HCT116 (cell line): ENCODE measurements at regions not wholly inside any gene's neighbourhood (a gene's known extent, or its start where the extent isn't known, plus 50 kb on each side); places are given as distances from the start of the nearest gene placed in this dataset.

Source experiments
- ATAC-seq: fragments of 200-7000 bp; cut with Tn5 transposase; 2 replicates; pipeline ENCODE4 v1.9.1; 2020; ENCODE audit warnings: mild to moderate bottlenecking, moderate library complexity
- BruUV-seq: library from RNA; stranded (reverse); fragments of 400-500 nt; replicated peaks from 2 replicates; lab custom pipeline; 2021; lab: Mats Ljungman, UMichigan
- CTCF ChIA-PET: fragments of 300-600 bp; sonication (Branson Sonifier 250); formaldehyde crosslinking; loops from one replicate; lab custom pipeline; 2021; ENCODE audit warnings: antibody characterized with exemption; lab: Charles Lee
- POLR2A ChIA-PET: fragments of 300-600, 350-600 bp; sonication (Branson Sonifier 250); formaldehyde crosslinking; loops from one replicate; lab custom pipeline; 2021; ENCODE audit warnings: antibody characterized with exemption; lab: Charles Lee
- RAD21 ChIA-PET, 2 experiments: fragments of 300-600 bp; sonication (Branson Sonifier 250); formaldehyde crosslinking; loops; one replicate each; lab custom pipeline; 2023; ENCODE audit warnings: low total read pairs in 2 of 2; ENCODE audit not compliant: uncharacterized antibody in 2 of 2, unreplicated experiment in 2 of 2, low non-redundant PET in 1 of 2; lab: Charles Lee
- DNase-seq: peaks from one replicate; pipeline ENCODE4 v3.0.0-alpha.2; 2010; ENCODE audit warnings: low read depth, low spot score
- H2AFZ ChIP-seq: fragments of 200-600 bp; shearing (Covaris generic), sonication (generic); 2 replicates; pipeline ENCODE4 v1.6.1; 2017; ENCODE audit warnings: low read depth, mixed run types, mixed read lengths, antibody characterized with exemption, low read length; ENCODE audit not compliant: poor library complexity, severe bottlenecking
- H3K27ac ChIP-seq: 2 replicates; pipeline ENCODE4 v1.5.1; 2012; ENCODE audit warnings: low read depth, low read length
- H3K27me3 ChIP-seq: fragments of 200-600 bp; sonication (generic); 2 replicates; pipeline ENCODE4 v1.6.1; 2016; ENCODE audit warnings: mixed run types, low read length, mixed read lengths; ENCODE audit not compliant: insufficient read depth
- H3K36me3 ChIP-seq, 2 experiments: fragments of 200-500 bp in 1 of 2; fragments of 200-600 bp in 1 of 2; sonication (Bioruptor generic) in 1 of 2; sonication (generic) in 1 of 2; 2 replicates each; pipeline versions ENCODE4 v1.5.1 to v1.6.1; 2014 to 2016; ENCODE audit warnings: low read length in 2 of 2, inconsistent platforms in 1 of 2, mixed read lengths in 1 of 2, mixed run types in 1 of 2; ENCODE audit not compliant: insufficient read depth in 2 of 2, control insufficient read depth in 1 of 2
- H3K4me1 ChIP-seq, 2 experiments: fragments of 200-600 bp in 1 of 2; sonication (generic) in 1 of 2; 2 replicates each; pipeline versions ENCODE4 v1.5.1 to v1.6.1; 2012 to 2017; ENCODE audit warnings: low read length in 2 of 2, inconsistent platforms in 1 of 2, mild to moderate bottlenecking in 1 of 2, mixed read lengths in 1 of 2, mixed run types in 1 of 2, moderate library complexity in 1 of 2; ENCODE audit not compliant: insufficient read depth in 2 of 2, control insufficient read depth in 1 of 2
- H3K4me2 ChIP-seq: fragments of 200-600 bp; sonication (generic); 2 replicates; pipeline ENCODE4 v1.6.1; 2017; ENCODE audit warnings: mixed run types, low read length, mixed read lengths
- H3K4me3 ChIP-seq, 2 experiments: fragments of 200-600 bp in 1 of 2; sonication (generic) in 1 of 2; replicated peaks in 1 of 2; 2 replicates each; pipeline ENCODE4 v1.5.1; 2011 to 2016; ENCODE audit warnings: low read length in 2 of 2, control low read depth in 1 of 2, low read depth in 1 of 2, mild to moderate bottlenecking in 1 of 2, mixed read lengths in 1 of 2, mixed run types in 1 of 2
- H3K79me2 ChIP-seq: fragments of 200-600 bp; sonication (generic); 2 replicates; pipeline ENCODE4 v1.6.1; 2017; ENCODE audit warnings: mild to moderate bottlenecking, mixed run types, low read length, moderate library complexity, mixed read lengths; ENCODE audit not compliant: insufficient read depth
- H3K9ac ChIP-seq: fragments of 200-600 bp; sonication (generic); 2 replicates; pipeline ENCODE4 v1.6.1; 2016; ENCODE audit warnings: low read length, mixed read lengths
- H3K9me2 ChIP-seq: fragments of 200-600 bp; sonication (generic), shearing (Covaris generic); 2 replicates; pipeline ENCODE4 v1.6.1; 2017; ENCODE audit warnings: mixed run types, mild to moderate bottlenecking, moderate library complexity; ENCODE audit not compliant: insufficient read depth
- H3K9me3 ChIP-seq, 2 experiments: fragments of 200-500 bp in 1 of 2; fragments of 200-600 bp in 1 of 2; sonication (Bioruptor generic) in 1 of 2; sonication (generic) in 1 of 2; 2 replicates each; pipeline ENCODE4 v1.6.1; 2014 to 2017; ENCODE audit warnings: low read length in 2 of 2, mixed read lengths in 2 of 2, inconsistent platforms in 1 of 2, low read depth in 1 of 2, mild to moderate bottlenecking in 1 of 2, mixed run types in 1 of 2, moderate library complexity in 1 of 2; ENCODE audit not compliant: control insufficient read depth in 1 of 2, insufficient read depth in 1 of 2
- H4K20me1 ChIP-seq: fragments of 200-600 bp; sonication (generic), shearing (Covaris generic); 2 replicates; pipeline ENCODE4 v1.6.1; 2017; ENCODE audit warnings: mixed run types, mild to moderate bottlenecking, moderate library complexity; ENCODE audit not compliant: insufficient read depth
- CTCF ChIP-seq, 3 experiments: fragments of 200-600 bp in 1 of 3; sonication (generic) in 1 of 3; IDR thresholded peaks in 2 of 3; conservative IDR thresholded peaks in 1 of 3; 2 replicates each; pipeline ENCODE4 v1.5.1; 2012 to 2017; ENCODE audit warnings: low read depth in 2 of 3, low read length in 2 of 3, antibody characterized with exemption in 1 of 3, borderline replicate concordance in 1 of 3, control low read depth in 1 of 3, mild to moderate bottlenecking in 1 of 3, mixed read lengths in 1 of 3, mixed run types in 1 of 3, moderate library complexity in 1 of 3; ENCODE audit not compliant: insufficient read depth in 1 of 3
- EGR1 ChIP-seq: IDR thresholded peaks from 2 replicates; pipeline ENCODE4 v1.6.1; 2012; ENCODE audit warnings: low read depth
- ELF1 ChIP-seq: IDR thresholded peaks from 2 replicates; pipeline ENCODE4 v1.6.1; 2012; ENCODE audit warnings: low read depth, borderline replicate concordance
- EZH2 ChIP-seq: fragments of 200-600 bp; sonication (generic); IDR thresholded peaks from 2 replicates; pipeline ENCODE4 v1.6.1; 2017; ENCODE audit warnings: antibody characterized with exemption, mixed run types
- MAX ChIP-seq: IDR thresholded peaks from 2 replicates; pipeline ENCODE4 v1.6.1; 2012
- POLR2A ChIP-seq: IDR thresholded peaks from 2 replicates; pipeline ENCODE4 v1.7.0; 2011; ENCODE audit warnings: borderline replicate concordance; ENCODE audit not compliant: insufficient read depth, insufficient read length; ENCODE audit errors: extremely low read depth
- POLR2AphosphoS5 ChIP-seq: IDR thresholded peaks from 2 replicates; pipeline ENCODE4 v1.6.1; 2011; ENCODE audit warnings: mild to moderate bottlenecking, low read depth, low read length, moderate library complexity
- RAD21 ChIP-seq: IDR thresholded peaks from 2 replicates; pipeline ENCODE4 v1.6.1; 2012; ENCODE audit warnings: low read depth, mild to moderate bottlenecking
- SP1 ChIP-seq: IDR thresholded peaks from 2 replicates; pipeline ENCODE4 v1.6.1; 2012; ENCODE audit warnings: low read depth
- SRF ChIP-seq: IDR thresholded peaks from 2 replicates; pipeline ENCODE4 v1.6.1; 2012; ENCODE audit warnings: low read depth
- TCF7L2 ChIP-seq: IDR thresholded peaks from 2 replicates; pipeline ENCODE4 v1.7.0; 2011; ENCODE audit warnings: borderline replicate concordance, inconsistent platforms; ENCODE audit not compliant: insufficient read depth, insufficient read length; ENCODE audit errors: extremely low read depth
- YY1 ChIP-seq: IDR thresholded peaks from 2 replicates; pipeline ENCODE4 v1.6.1; 2011; ENCODE audit warnings: low read length, low read depth, moderate library complexity, mild to moderate bottlenecking; ENCODE audit not compliant: insufficient replicate concordance; ENCODE audit errors: extremely low read depth
- ZFX ChIP-seq: fragments of 450-650 bp; IDR thresholded peaks from 2 replicates; pipeline ENCODE4 v1.6.1; 2017
- intact Hi-C: fragments of 100-400 bp; cut with micrococcal nuclease; formaldehyde crosslinking; loops from 2 replicates; pipeline ENCODE4 v1.10.0; 2022
- TF ChIP-seq, protein P1 (sequence below): IDR thresholded peaks from 2 replicates; pipeline ENCODE4 v1.6.1; 2011; ENCODE audit warnings: mild to moderate bottlenecking, low read length, moderate library complexity; ENCODE audit not compliant: insufficient replicate concordance; ENCODE audit errors: extremely low read depth

DNA sequence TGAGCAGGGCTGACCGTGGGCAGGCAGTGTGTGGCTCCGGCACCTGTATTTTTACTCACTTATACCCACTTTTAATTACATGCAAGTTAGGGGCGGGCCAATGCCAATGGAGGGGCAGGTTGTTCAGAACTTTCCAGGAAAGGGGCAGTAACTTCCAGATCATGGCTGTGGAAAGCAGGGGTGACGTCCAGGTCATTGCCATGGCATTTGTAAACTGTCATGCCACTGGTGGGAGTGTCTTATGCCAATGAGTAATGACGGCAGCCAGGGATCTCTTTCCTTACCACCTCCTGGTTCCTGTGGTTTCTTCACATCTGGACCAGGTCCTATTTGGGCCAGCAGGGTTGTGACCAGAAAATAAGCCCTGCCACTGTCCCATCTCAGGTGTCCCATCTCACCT is 258.7 kb downstream of the THBS2 start:
- H3K4me2 ChIP-seq: no peak overlapping the region
- no peaks in the 10 kb centered on the region for H4K20me1 ChIP-seq
- H3K9me2 ChIP-seq: no peaks in the 10 kb centered on the region
- ATAC-seq: no peak
- ChIA-PET CTCF (no interaction called here), RAD21 (no interaction called here), POLR2A (no interaction called here)
- TF ChIP-seq, protein P1, sequence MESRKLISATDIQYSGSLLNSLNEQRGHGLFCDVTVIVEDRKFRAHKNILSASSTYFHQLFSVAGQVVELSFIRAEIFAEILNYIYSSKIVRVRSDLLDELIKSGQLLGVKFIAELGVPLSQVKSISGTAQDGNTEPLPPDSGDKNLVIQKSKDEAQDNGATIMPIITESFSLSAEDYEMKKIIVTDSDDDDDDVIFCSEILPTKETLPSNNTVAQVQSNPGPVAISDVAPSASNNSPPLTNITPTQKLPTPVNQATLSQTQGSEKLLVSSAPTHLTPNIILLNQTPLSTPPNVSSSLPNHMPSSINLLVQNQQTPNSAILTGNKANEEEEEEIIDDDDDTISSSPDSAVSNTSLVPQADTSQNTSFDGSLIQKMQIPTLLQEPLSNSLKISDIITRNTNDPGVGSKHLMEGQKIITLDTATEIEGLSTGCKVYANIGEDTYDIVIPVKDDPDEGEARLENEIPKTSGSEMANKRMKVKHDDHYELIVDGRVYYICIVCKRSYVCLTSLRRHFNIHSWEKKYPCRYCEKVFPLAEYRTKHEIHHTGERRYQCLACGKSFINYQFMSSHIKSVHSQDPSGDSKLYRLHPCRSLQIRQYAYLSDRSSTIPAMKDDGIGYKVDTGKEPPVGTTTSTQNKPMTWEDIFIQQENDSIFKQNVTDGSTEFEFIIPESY: no peak
- TF ChIP-seq CTCF (IDR thresholded peaks at IDR 0.05 in 2 of 3, conservative IDR thresholded peaks at IDR 0.05 in 1 of 3; ENCODE audit: borderline replicate concordance in 1 of 3, insufficient read depth in 1 of 3, low read depth in 2 of 3, low read length in 2 of 3) (no peak), ZFX (no peak), RAD21 (no peak), TCF7L2 (no peak), POLR2AphosphoS5 (no peak), ELF1 (no peak), YY1 (no peak), EGR1 (no peak), EZH2 (no peak), POLR2A (no peak), MAX (no peak), SP1 (no peak), SRF (no peak)
- no peaks in the 10 kb centered on the region for H3K79me2 ChIP-seq
- H3K4me1 ChIP-seq: no peaks in the 10 kb centered on the region
- intact Hi-C loops: no loop called here
- H3K4me3 ChIP-seq: no peak overlapping the region
- no peaks in the 10 kb centered on the region for H3K36me3 ChIP-seq
- no peak for DNase-seq
- no peak overlapping the region for H3K9ac ChIP-seq
- H3K27me3 ChIP-seq: no peaks in the 10 kb centered on the region
- no peak overlapping the region for H3K27ac ChIP-seq
- no peaks in the 10 kb centered on the region for H3K9me3 ChIP-seq
- H2AFZ ChIP-seq: no peak overlapping the region
- BruUV-seq: no TSS peak
